KG1 (cell line): ENCODE measurements at regions not wholly inside any gene's neighbourhood (a gene's known extent, or its start where the extent isn't known, plus 50 kb on each side); places are given as distances from the start of the nearest gene placed in this dataset.

Experiments used
- DNase-seq: peaks from one replicate; lab custom pipeline; 2025; lab: John Stamatoyannopoulos, UW

DNA sequence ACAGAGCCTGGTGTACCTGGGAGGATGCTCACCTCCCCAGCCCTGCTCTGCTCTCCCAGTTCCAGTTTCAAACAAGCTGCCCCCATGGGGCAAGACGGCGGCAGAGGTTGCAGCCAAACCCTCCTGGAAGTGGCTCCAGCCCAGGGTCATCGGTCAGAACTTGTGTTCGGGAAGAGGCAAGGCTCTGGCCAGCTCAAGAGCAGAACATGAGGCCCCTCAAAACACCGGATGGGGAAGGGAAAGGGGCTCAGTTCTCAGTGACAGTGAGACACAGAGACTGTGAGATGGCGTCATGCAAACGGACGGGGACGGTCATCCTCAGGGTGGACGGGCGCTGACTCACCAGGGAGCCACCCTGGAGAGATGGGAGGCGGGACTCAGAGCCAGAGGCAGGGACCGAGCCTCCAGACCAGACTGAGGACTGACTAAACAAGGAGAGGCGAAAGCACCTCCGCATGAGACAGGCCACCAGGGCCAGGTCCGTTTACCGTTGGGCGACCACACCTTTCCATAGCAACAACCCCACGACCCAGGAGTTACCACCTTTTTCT, 63.9 kb upstream of the GALNT9 start:
- no peak for DNase-seq

DNA sequence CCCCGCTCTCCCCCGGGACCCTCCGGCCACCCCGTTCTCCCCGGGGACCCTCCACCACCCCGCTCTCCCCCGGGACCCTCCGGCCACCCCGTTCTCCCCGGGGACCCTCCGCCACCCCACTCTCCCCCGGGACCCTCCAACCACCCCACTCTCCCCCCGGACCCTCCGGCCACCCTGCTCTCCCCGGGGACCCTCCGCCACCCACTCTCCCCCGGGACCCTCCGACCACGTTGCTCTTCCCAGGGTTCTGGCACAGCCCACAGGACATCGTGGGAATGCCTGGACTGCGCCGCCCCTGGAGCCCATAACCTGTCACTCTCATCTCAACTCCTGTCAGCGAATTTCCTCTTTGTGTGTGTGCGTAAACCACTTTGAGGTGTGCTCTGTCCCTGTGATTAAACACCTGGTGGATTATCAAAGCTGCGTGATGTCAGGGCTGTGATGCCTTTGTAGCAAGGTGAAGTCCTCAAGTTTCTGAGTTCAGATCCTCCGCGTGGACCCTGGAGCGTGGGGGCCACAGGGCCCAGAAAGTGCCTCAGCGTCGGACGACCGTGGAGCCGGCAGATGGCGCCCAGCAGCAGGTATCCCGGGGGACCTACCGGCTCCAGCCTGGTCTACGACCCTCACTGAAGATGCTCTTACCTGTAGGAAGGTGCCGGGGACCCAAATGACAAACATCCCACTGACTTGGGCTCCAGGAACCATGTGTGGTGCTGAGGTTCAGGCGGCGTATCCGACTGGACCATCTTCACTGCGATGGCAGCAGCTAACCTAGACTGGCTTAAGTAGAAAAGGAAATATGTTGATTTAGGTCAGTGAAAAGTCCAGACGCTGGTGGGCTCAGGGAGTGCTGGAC, 63.2 kb upstream of the GALNT9 start:
- no peak for DNase-seq

GRCh38 chr12:132391326-132392041, 62.1 kb upstream of the GALNT9 start:
- no peak for DNase-seq

DNA sequence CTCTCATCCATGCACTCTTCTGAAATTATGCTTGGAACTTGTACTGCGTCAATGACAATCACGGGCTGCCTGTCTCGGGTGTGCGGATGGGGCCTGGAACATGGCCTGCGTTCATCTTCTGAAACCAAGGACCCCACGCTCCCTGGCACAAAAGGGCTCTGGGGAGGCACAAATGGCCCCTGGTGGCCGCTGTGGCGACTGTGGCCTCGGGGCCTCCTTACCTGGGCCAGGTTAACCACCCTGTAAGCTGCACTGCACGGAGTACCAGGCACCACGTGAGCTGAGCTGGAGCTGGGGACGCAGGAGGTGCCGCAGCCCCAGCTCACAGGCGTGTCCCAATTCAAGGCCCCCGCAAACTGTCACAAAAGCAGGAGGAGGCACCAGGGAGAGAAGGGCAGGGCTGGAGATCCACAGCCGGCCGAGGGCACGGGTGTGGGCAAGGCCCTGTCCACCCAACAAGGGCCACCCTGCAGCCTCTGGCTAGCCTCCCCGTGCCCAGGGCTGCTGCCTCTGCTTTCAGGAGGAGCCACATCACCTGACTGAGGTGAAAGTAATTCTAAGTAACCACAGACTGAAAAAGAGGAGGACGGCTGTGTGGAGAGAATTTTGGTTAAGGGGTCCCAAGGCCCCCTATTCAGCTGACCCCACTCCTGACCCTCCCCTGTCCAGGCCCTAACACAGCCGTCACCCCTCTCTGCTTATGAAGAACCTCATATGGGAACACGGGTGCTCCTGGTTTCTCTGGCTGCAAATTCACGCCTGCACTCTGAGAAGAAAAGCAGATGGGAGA, 61.1 kb upstream of the GALNT9 start:
- DNase-seq, result no peak

DNA sequence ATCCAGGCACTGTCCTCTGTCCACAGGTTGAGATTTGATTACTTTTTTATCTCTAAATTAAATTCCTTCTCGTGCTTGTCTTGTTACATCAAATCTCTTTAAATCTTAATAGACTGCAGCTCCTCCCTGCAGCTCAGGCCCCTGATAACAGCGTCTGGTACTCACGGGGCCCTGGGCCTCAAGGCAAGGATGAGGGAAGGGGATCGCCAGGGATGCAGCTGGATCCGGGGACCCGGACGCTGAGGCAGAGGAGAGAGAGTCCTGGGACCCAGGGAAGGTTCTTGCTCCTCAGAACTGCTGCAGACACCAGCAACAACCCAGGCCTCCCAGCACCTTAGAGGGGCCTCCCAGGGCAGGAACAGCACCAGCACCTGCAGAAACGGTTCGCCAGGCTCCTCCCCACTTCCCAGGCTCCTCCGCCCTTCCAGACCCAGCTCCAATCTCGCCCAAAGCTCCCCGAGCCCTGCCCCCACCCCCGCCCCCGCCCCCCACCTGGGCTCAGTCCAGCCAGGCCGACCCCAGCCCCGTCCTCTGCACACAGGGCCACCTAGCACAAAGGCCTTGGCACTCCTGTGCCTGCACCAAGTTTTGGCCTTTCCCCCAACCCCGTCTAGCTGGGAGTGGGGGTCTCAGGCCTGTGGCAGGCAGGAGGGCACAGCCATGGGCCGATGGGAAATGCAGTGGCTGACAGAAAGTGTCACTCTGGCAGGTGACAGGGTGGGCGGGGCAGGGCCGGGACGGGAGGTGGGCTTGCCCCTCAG, 60.3 kb upstream of the GALNT9 start:
- no peak for DNase-seq

DNA sequence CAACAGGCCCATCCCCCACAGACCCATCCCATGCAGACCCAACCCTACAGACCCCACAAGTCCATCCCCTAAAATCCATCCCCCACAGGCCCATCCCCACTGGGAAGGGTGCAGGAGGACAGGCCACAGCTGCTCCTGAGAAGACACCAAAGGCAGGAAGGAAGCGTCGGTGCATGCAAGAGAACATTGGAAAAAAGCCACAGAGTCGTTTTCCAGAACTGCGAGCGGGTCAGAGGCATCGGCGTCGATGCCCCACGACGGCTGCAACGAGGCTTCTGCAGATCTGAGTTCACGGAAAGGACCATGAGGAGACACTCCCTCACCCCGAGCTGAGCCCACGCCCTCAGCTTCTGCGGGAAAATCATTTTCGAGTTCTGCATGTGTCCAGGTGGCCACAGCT, 59.6 kb upstream of the GALNT9 start:
- no peak for DNase-seq

- DNase-seq, result no peak
These were observed 59.1 kb upstream of the GALNT9 start for GRCh38 chr12:132388379-132389015.

GRCh38 chr12:132386926-132387497, 57.6 kb upstream of the GALNT9 start:
- no peak for DNase-seq

DNA sequence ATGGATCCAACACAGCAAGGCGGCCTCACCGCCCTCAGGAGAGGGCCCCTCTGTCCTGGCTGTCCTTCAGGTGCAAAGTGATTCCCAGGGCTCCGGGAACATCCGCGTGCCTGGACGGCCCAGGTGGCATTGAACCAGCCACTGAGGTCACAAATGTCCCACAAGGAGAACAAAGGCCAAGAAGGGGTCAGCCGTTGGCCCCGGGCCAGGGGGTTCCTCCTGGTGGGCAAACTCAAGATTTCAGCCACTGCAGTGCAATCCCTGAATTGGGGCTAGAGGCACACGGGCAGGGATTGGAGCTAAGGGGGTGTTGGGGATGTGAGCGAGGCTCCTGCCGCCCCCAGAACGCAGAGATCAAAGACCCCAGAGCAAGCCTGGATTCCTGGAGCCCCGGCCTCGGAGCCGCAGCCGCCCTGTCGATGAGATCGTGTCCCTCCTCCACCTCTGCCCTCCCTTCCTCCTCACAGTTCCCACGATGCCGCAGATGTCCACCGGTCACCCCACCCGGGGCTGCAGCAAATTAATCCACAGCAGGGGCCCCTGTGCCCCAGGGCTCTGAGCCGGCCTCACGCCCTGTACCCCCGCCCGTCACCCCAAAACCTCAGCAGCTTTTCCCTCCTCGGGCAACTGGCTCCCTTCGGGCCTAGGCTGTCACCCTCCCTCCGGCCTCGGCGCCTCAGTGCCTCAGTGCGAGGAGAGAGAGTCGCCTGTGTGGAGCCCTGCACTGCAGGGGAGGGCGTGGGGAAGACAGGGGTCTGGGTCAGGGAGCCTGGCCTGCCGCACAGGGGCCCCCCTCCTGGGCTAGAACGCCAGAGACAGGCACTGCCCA, 56.7 kb upstream of the GALNT9 start:
- no peak for DNase-seq

DNA sequence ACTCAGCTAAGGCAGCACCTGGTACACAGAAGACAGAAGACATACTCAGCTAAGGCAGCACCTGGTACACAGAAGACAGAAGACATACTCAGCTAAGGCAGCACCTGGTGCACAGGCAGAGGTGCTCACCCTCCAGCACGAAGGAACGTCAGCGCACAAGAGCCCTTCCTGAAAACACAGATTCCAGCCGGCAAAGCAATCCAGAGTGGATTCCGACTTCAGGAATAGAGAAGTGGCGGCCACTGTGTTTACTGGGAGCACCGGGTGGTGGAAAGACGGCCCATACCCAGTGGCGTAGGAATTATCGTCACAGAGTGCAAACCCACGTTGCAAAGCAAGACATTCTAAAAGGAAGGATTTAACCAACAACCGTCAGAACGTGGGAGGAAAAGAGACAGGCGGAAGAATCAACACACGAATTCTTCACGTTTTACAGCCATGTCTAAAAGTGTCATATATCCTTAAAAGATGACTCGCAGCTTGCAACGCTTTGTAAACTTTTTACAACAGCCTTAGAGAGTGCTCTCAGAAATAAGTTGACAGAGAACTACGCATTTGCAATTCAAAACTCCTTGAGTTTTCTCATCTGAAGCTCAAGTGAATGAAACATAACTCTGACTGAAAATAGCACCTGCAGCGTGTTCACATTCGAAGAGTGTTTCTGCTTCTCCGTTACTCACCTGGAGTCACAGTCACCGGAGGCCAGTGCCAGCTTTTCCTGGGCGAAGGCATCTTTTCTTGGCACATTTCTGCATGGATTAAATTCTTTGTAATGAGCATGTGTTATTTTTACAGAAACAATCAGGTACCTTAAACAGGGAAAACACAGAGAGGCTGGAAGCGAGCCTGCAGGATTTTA, 55.8 kb upstream of the GALNT9 start:
- DNase-seq, result no peak

GRCh38 chr12:132380641-132381040, 51.3 kb upstream of the GALNT9 start:
- no peak for DNase-seq

DNA sequence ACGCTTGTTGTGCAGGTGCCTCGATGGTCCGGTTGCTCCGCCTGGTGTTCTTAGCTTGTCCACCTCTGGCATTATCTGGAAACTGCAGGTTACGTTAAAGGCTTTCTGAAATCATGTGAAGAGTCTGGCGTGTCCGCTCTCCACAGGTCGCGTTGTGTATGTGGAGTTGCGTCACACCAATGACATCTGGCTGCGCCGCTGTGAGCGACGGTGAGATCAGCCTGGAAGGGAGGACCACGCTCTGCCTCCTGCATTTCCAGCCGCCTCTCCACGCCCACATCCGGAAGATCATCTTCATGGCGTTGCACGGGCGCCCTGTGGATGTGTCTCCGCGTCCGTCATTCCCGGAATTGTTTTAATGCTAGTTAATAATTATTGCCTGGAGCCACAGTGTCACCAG, 50.6 kb upstream of the GALNT9 start:
- DNase-seq, result no peak

GRCh38 chr12:132379576-132379975, 50.2 kb upstream of the GALNT9 start:
- DNase-seq, result no peak
